ENCODE measurements at regions not wholly inside any gene's neighbourhood (a gene's known extent, or its start where the extent isn't known, plus 50 kb on each side); places are given as distances from the start of the nearest gene placed in this dataset.

DNA sequence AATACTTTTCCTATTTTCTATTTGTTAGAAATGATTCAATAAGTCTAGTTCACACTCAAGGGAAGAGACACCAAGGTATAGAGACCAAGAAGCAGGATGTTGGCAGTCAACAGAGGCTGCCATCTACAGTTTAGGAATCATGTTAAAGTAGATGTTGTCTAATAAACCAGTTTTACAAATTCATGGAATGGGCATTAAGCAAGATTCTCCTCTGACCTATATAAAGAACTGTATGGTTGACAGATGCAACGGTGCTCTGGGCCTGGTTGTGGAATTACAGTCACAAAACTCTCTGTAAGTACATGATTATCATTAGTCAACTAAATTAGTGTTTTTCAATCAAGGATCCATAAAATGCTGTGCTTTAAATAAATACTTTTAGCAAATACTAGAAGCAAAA is 475.1 kb downstream of the NAV3 start:
- no peak for FAIRE-seq
- DNase-seq (ENCODE audit: insufficient read length, low spot score), result no peak
- TF ChIP-seq PAX5 (IDR thresholded peaks at IDR 0.05; ENCODE audit: insufficient read depth, low read length, severe bottlenecking) (no peak), SPI1 (IDR thresholded peaks at IDR 0.05; ENCODE audit: low read depth, low read length) (no peak), TAF1 (IDR thresholded peaks at IDR 0.05; ENCODE audit: low read depth, low read length) (no peak), POU2F2 (IDR thresholded peaks at IDR 0.05; ENCODE audit: low read depth, low read length) (no peak), POLR2AphosphoS5 (IDR thresholded peaks at IDR 0.05; ENCODE audit: low read depth, low read length) (no peak), POLR2A (IDR thresholded peaks at IDR 0.05; ENCODE audit: low read depth, low read length) (no peak)

GRCh38 chr12:78306236-78306635 is 475.5 kb downstream of the NAV3 start:
- FAIRE-seq (no peak), DNase-seq (ENCODE audit: insufficient read length, low spot score) (no peak)
- TF ChIP-seq SPI1 (IDR thresholded peaks at IDR 0.05; ENCODE audit: low read depth, low read length) (no peak), POLR2A (IDR thresholded peaks at IDR 0.05; ENCODE audit: low read depth, low read length) (no peak), POLR2AphosphoS5 (IDR thresholded peaks at IDR 0.05; ENCODE audit: low read depth, low read length) (no peak), TAF1 (IDR thresholded peaks at IDR 0.05; ENCODE audit: low read depth, low read length) (no peak), POU2F2 (IDR thresholded peaks at IDR 0.05; ENCODE audit: low read depth, low read length) (no peak), PAX5 (IDR thresholded peaks at IDR 0.05; ENCODE audit: insufficient read depth, low read length, severe bottlenecking) (no peak)

DNA sequence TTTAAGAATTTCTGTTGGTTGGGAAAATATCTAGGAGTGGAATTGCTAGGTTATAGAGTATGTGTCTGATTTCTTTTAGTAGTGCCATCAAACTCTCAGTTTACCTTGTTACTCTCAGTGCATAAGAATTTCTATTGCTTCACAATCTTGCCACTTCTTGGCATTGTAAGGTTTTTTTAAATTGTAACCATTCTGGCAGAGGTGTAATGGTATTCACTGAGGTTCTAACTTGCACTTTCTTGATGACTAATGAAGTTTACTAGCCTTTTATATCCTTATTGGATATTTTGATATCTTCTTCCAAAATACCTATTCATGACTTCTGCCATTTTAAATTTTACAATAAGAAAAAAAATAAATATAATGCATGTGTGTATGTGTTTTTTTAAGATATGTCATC is 478.0 kb downstream of the NAV3 start:
- DNase-seq (ENCODE audit: insufficient read length, low spot score), result no peak
- no peak for FAIRE-seq
- TF ChIP-seq POU2F2 (IDR thresholded peaks at IDR 0.05; ENCODE audit: low read depth, low read length) (no peak), POLR2AphosphoS5 (IDR thresholded peaks at IDR 0.05; ENCODE audit: low read depth, low read length) (no peak), SPI1 (IDR thresholded peaks at IDR 0.05; ENCODE audit: low read depth, low read length) (no peak), POLR2A (IDR thresholded peaks at IDR 0.05; ENCODE audit: low read depth, low read length) (no peak), PAX5 (IDR thresholded peaks at IDR 0.05; ENCODE audit: insufficient read depth, low read length, severe bottlenecking) (no peak), TAF1 (IDR thresholded peaks at IDR 0.05; ENCODE audit: low read depth, low read length) (no peak)

DNA sequence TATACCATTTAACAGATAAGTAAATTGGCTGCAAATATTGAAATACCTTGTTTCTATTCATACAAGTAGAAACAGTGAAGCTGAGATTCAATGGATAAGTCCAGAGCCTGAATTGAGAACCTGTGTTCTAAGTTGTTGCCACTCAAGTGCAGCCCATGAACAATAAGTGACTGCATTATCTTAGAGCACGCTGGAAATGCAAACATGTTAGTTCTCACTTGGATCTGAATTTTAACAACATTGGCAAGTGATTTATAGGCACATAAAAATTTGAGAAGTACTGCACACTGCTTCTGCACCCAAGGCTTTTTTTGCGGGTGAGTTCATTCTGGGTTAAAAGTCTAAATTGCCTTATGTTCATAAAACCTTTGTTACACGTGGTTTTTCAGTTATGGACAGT is 484.3 kb downstream of the NAV3 start:
- no peak for FAIRE-seq
- DNase-seq (ENCODE audit: insufficient read length, low spot score), result no peak

DNA sequence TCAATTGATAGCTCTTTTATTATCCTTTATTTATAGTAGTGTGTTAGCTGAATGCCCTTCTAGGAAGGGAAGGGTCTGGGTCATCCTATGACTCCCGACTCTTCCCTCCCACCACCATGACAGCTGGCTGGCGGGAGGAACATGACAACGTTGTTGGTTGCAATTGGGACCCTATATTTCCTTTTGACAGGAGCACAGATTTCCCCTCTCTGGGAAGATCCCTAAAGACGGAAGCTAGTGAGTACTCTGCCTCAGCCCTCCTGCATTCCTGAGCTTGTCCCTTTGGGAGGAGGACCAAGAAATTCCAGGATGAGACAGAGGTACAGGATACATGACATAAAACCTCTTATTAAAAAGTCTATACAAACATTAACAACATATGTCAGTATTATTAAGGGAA is 485.4 kb downstream of the NAV3 start:
- TF ChIP-seq TAF1 (IDR thresholded peaks at IDR 0.05; ENCODE audit: low read depth, low read length), result no peak
- FAIRE-seq (no peak), DNase-seq (ENCODE audit: insufficient read length, low spot score) (no peak)

More for the DNA sequence above, 484.3 kb downstream of the NAV3 start:
- TF ChIP-seq POLR2AphosphoS5 (IDR thresholded peaks at IDR 0.05; ENCODE audit: low read depth, low read length) (no peak), PAX5 (IDR thresholded peaks at IDR 0.05; ENCODE audit: insufficient read depth, low read length, severe bottlenecking) (no peak)

DNA sequence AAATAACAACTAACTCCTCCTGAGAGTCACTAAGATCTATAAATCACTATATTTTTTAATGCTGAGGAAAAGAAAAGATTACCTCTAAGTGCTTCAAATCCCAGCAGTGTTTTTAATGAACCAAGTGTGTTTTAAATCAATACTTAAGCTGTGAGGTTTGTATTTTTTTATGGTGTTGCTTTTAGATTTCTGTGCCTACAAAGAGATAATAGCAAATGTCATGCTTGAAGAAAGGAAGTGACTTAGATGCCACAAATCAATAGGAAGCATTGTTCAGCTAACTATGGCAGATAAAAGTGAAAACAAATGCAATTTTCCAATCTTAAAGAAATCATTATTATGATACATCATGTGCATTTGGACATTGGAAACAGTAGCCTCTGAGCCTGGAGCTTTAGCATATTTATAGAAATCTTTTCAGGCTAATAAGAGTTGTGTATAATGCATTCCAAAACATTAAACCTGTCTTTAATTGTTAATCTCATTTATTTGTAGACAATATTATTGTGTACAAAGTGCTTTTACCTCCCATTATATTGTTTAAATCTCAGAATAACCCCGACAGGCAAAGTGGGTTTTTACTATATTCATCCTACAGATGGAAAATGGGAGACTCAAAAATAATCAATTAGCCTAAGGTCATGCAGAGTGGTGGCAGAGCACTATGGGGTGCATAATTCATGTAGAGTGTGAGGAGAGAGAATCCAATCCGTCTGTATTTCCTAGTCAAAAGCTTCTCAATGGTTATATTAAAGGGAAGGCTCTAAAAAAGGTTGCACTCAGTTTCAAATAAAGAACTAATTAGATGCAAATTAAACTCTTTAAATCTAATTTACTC is 486.2 kb downstream of the NAV3 start:
- no peak for DNase-seq (ENCODE audit: insufficient read length, low spot score)
- no peak for FAIRE-seq
- TF ChIP-seq POU2F2 (IDR thresholded peaks at IDR 0.05; ENCODE audit: low read depth, low read length) (no peak), PAX5 (IDR thresholded peaks at IDR 0.05; ENCODE audit: insufficient read depth, low read length, severe bottlenecking) (no peak), TAF1 (IDR thresholded peaks at IDR 0.05; ENCODE audit: low read depth, low read length) (no peak), POLR2AphosphoS5 (IDR thresholded peaks at IDR 0.05; ENCODE audit: low read depth, low read length) (no peak), POLR2A (IDR thresholded peaks at IDR 0.05; ENCODE audit: low read depth, low read length) (no peak), SPI1 (IDR thresholded peaks at IDR 0.05; ENCODE audit: low read depth, low read length) (no peak)

- DNase-seq (ENCODE audit: insufficient read length, low spot score), result no peak
- no peak for TF ChIP-seq POLR2AphosphoS5 (IDR thresholded peaks at IDR 0.05; ENCODE audit: low read depth, low read length)
- no peak for TF ChIP-seq TAF1 (IDR thresholded peaks at IDR 0.05; ENCODE audit: low read depth, low read length)
- TF ChIP-seq PAX5 (IDR thresholded peaks at IDR 0.05; ENCODE audit: insufficient read depth, low read length, severe bottlenecking), result no peak
- no peak for TF ChIP-seq POLR2A (IDR thresholded peaks at IDR 0.05; ENCODE audit: low read depth, low read length)
- TF ChIP-seq SPI1 (IDR thresholded peaks at IDR 0.05; ENCODE audit: low read depth, low read length), result no peak
- TF ChIP-seq POU2F2 (IDR thresholded peaks at IDR 0.05; ENCODE audit: low read depth, low read length), result no peak
- FAIRE-seq, result no peak
Measured at GRCh38 chr12:78321696-78322095, 491.0 kb downstream of the NAV3 start.

- DNase-seq (ENCODE audit: insufficient read length, low spot score), result no peak
- FAIRE-seq, result no peak
- TF ChIP-seq POLR2A (IDR thresholded peaks at IDR 0.05; ENCODE audit: low read depth, low read length) (no peak), POLR2AphosphoS5 (IDR thresholded peaks at IDR 0.05; ENCODE audit: low read depth, low read length) (no peak), PAX5 (IDR thresholded peaks at IDR 0.05; ENCODE audit: insufficient read depth, low read length, severe bottlenecking) (no peak), SPI1 (IDR thresholded peaks at IDR 0.05; ENCODE audit: low read depth, low read length) (no peak), POU2F2 (IDR thresholded peaks at IDR 0.05; ENCODE audit: low read depth, low read length) (no peak), TAF1 (IDR thresholded peaks at IDR 0.05; ENCODE audit: low read depth, low read length) (no peak)
Measured at GRCh38 chr12:78323226-78323625, 492.5 kb downstream of the NAV3 start.

GRCh38 chr12:78324234-78324633 is 493.5 kb downstream of the NAV3 start:
- FAIRE-seq (no peak), DNase-seq (ENCODE audit: insufficient read length, low spot score) (no peak)
- no peak for TF ChIP-seq SPI1 (IDR thresholded peaks at IDR 0.05; ENCODE audit: low read depth, low read length)
- no peak for TF ChIP-seq POLR2AphosphoS5 (IDR thresholded peaks at IDR 0.05; ENCODE audit: low read depth, low read length)
- TF ChIP-seq POU2F2 (IDR thresholded peaks at IDR 0.05; ENCODE audit: low read depth, low read length), result no peak
- no peak for TF ChIP-seq POLR2A (IDR thresholded peaks at IDR 0.05; ENCODE audit: low read depth, low read length)
- no peak for TF ChIP-seq TAF1 (IDR thresholded peaks at IDR 0.05; ENCODE audit: low read depth, low read length)
- no peak for TF ChIP-seq PAX5 (IDR thresholded peaks at IDR 0.05; ENCODE audit: insufficient read depth, low read length, severe bottlenecking)

DNA sequence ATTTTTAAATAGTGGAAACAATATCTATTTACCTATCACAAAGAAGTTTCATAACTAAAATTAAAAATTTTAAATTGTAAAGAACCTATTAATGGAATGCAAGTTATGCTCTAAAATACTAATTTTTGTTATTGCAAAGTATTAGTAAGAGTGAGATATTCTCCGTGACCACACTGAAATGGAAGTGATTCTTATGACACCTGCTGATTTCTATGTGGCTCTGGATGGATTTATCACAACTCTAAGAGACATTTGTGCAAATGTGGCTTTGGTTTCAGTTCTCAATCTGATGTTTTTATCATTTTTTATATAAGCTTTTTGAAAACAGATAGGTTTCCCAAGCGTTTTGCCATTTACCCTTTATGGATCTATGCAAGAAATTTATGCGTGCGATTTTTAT is 497.8 kb downstream of the NAV3 start:
- TF ChIP-seq POLR2AphosphoS5 (IDR thresholded peaks at IDR 0.05; ENCODE audit: low read depth, low read length) (no peak), POLR2A (IDR thresholded peaks at IDR 0.05; ENCODE audit: low read depth, low read length) (no peak), SPI1 (IDR thresholded peaks at IDR 0.05; ENCODE audit: low read depth, low read length) (no peak), PAX5 (IDR thresholded peaks at IDR 0.05; ENCODE audit: insufficient read depth, low read length, severe bottlenecking) (no peak), POU2F2 (IDR thresholded peaks at IDR 0.05; ENCODE audit: low read depth, low read length) (no peak), TAF1 (IDR thresholded peaks at IDR 0.05; ENCODE audit: low read depth, low read length) (no peak)
- no peak for FAIRE-seq
- DNase-seq (ENCODE audit: insufficient read length, low spot score), result no peak

All from GM12891 (cell line).